ENCODE measurements at regions not wholly inside any gene's neighbourhood (a gene's known extent, or its start where the extent isn't known, plus 50 kb on each side); places are given as distances from the start of the nearest gene placed in this dataset.

- H3K36me3 ChIP-seq: no peaks in the 10 kb centered on the region
- no peak for DNase-seq
- no peak overlapping the region for H3K27ac ChIP-seq
- 95 to 96% methylated on average over 2 of the region's 2 CpGs for WGBS, 2 donors
- TF ChIP-seq POLR2A (IDR thresholded peaks at IDR 0.05) (no peak), CTCF (IDR thresholded peaks at IDR 0.05) (no peak)
- intact Hi-C loops (cut with DNase I): no loop called here
- no peak overlapping the region for H3K4me3 ChIP-seq (replicated peaks in 1 of 3)
- H3K27me3 ChIP-seq: no peaks in the 10 kb centered on the region
- no peaks in the 10 kb centered on the region for H3K4me1 ChIP-seq
- no peaks in the 10 kb centered on the region for H3K9me3 ChIP-seq
Measured at GRCh38 chr13:106302843-106303242, 232.6 kb downstream of the EFNB2 start.

- Histone ChIP-seq H3K27ac (no peak overlapping the region), H3K9me3 (no peaks in the 10 kb centered on the region), H3K4me1 (no peaks in the 10 kb centered on the region), H3K27me3 (no peaks in the 10 kb centered on the region), H3K4me3 (replicated peaks in 1 of 3) (no peak overlapping the region), H3K36me3 (no peaks in the 10 kb centered on the region)
- no peak for DNase-seq
- TF ChIP-seq POLR2A (IDR thresholded peaks at IDR 0.05) (no peak), CTCF (IDR thresholded peaks at IDR 0.05) (no peak)
- WGBS, 2 donors: 85 to 92% methylated on average over 1 of the region's 1 CpG
- intact Hi-C loops (cut with DNase I): no loop called here
Measured at GRCh38 chr13:106302011-106302410, 233.5 kb downstream of the EFNB2 start.

GRCh38 chr13:106299621-106300020 lies 235.8 kb downstream of the EFNB2 start:
- TF ChIP-seq POLR2A (IDR thresholded peaks at IDR 0.05): no peak
- no peak for TF ChIP-seq CTCF (IDR thresholded peaks at IDR 0.05)
- 93 to 94% methylated on average over 5 of the region's 5 CpGs for WGBS, 2 donors
- DNase-seq: no peak
- Histone ChIP-seq H3K4me3 (replicated peaks in 1 of 3) (no peak overlapping the region), H3K9me3 (no peaks in the 10 kb centered on the region), H3K27me3 (no peaks in the 10 kb centered on the region), H3K4me1 (no peaks in the 10 kb centered on the region), H3K36me3 (no peaks in the 10 kb centered on the region), H3K27ac (no peak overlapping the region)
- intact Hi-C loops (cut with DNase I): no loop called here

GRCh38 chr13:106297283-106297682 lies 238.2 kb downstream of the EFNB2 start:
- H3K27ac ChIP-seq: no peak overlapping the region
- no peak for TF ChIP-seq POLR2A (IDR thresholded peaks at IDR 0.05)
- no peaks in the 10 kb centered on the region for H3K4me1 ChIP-seq
- no peaks in the 10 kb centered on the region for H3K9me3 ChIP-seq
- no peaks in the 10 kb centered on the region for H3K27me3 ChIP-seq
- no peak overlapping the region for H3K4me3 ChIP-seq (replicated peaks in 1 of 3)
- no peak for DNase-seq
- WGBS, 2 donors: 84 to 100% methylated on average over 1 of the region's 1 CpG
- H3K36me3 ChIP-seq: no peaks in the 10 kb centered on the region
- intact Hi-C loops (cut with DNase I): no loop called here

- Histone ChIP-seq H3K9me3 (no peaks in the 10 kb centered on the region), H3K27ac (no peak overlapping the region), H3K36me3 (no peaks in the 10 kb centered on the region), H3K4me3 (replicated peaks in 1 of 3) (no peak overlapping the region), H3K4me1 (no peaks in the 10 kb centered on the region), H3K27me3 (no peaks in the 10 kb centered on the region)
- TF ChIP-seq POLR2A (IDR thresholded peaks at IDR 0.05) (no peak), CTCF (IDR thresholded peaks at IDR 0.05) (no peak)
- intact Hi-C loops (cut with DNase I): no loop called here
- 87 to 89% methylated on average over 3 of the region's 3 CpGs for WGBS, 2 donors
- no peak for DNase-seq
Measured at GRCh38 chr13:106296723-106297122, 238.7 kb downstream of the EFNB2 start.

GRCh38 chr13:106295971-106296370 lies 239.5 kb downstream of the EFNB2 start:
- no peak overlapping the region for H3K27ac ChIP-seq
- H3K4me1 ChIP-seq: no peaks in the 10 kb centered on the region
- H3K36me3 ChIP-seq: no peaks in the 10 kb centered on the region
- intact Hi-C loops (cut with DNase I): no loop called here
- no peaks in the 10 kb centered on the region for H3K9me3 ChIP-seq
- H3K27me3 ChIP-seq: no peaks in the 10 kb centered on the region
- DNase-seq: no peak
- no peak for TF ChIP-seq CTCF (IDR thresholded peaks at IDR 0.05)
- no peak for TF ChIP-seq POLR2A (IDR thresholded peaks at IDR 0.05)
- no peak overlapping the region for H3K4me3 ChIP-seq (replicated peaks in 1 of 3)
- 81 to 88% methylated on average over 7 of the region's 7 CpGs for WGBS, 2 donors

Measured in thyroid gland (tissue), 4 donors.